DOHH2 (cell line): ENCODE measurements at regions not wholly inside any gene's neighbourhood (a gene's known extent, or its start where the extent isn't known, plus 50 kb on each side); places are given as distances from the start of the nearest gene placed in this dataset.

ENCODE experiments used
- H3F3A ChIP-seq: fragments of 200-600 bp; sonication (generic), shearing (Covaris generic); 2 replicates; pipeline ENCODE4 v1.6.0; 2016; ENCODE audit warnings: antibody characterized with exemption, mild to moderate bottlenecking; ENCODE audit not compliant: control insufficient read depth, insufficient read depth
- H3K27ac ChIP-seq: fragments of 200-600 bp; sonication (generic); 2 replicates; pipeline ENCODE4 v1.5.1; 2014; ENCODE audit warnings: low read depth, mild to moderate bottlenecking, low read length, moderate library complexity
- H3K27me3 ChIP-seq: fragments of 200-600 bp; sonication (generic); 2 replicates; pipeline ENCODE4 v1.6.1; 2014; ENCODE audit warnings: mild to moderate bottlenecking, low read length, mixed read lengths; ENCODE audit not compliant: control insufficient read depth
- H3K36me3 ChIP-seq: fragments of 200-600 bp; sonication (generic); 2 replicates; pipeline ENCODE4 v1.6.1; 2014; ENCODE audit warnings: mild to moderate bottlenecking, low read length, moderate library complexity, mixed read lengths; ENCODE audit not compliant: control insufficient read depth
- H3K4me1 ChIP-seq: fragments of 200-600 bp; sonication (generic); 2 replicates; pipeline ENCODE4 v1.6.1; 2014; ENCODE audit warnings: mild to moderate bottlenecking, low read length, mixed read lengths; ENCODE audit not compliant: control insufficient read depth
- H3K4me2 ChIP-seq: fragments of 200-600 bp; sonication (generic); 2 replicates; pipeline ENCODE4 v1.6.0; 2014; ENCODE audit warnings: mild to moderate bottlenecking, low read length, moderate library complexity
- H3K4me3 ChIP-seq: fragments of 200-600 bp; sonication (generic); 2 replicates; pipeline ENCODE4 v1.5.1; 2014; ENCODE audit warnings: mild to moderate bottlenecking, low read length, mixed read lengths
- H3K79me2 ChIP-seq: fragments of 200-600 bp; sonication (generic); 2 replicates; pipeline ENCODE4 v1.6.1; 2014; ENCODE audit warnings: mild to moderate bottlenecking, low read length, mixed read lengths; ENCODE audit not compliant: control insufficient read depth
- H3K9me2 ChIP-seq: fragments of 200-600 bp; sonication (generic); replicated peaks from 2 replicates; pipeline ENCODE4 v1.6.1; 2014; ENCODE audit warnings: mild to moderate bottlenecking, low read length, mixed read lengths; ENCODE audit not compliant: control insufficient read depth
- H3K9me3 ChIP-seq: fragments of 200-600 bp; sonication (generic); 2 replicates; pipeline ENCODE4 v1.6.1; 2014; ENCODE audit warnings: antibody characterized with exemption, low read length, mixed read lengths; ENCODE audit not compliant: control insufficient read depth, insufficient read depth
- H4K20me1 ChIP-seq: fragments of 200-600 bp; sonication (generic); 2 replicates; pipeline ENCODE4 v1.6.0; 2014; ENCODE audit warnings: low read depth, mild to moderate bottlenecking, antibody characterized with exemption, low read length, moderate library complexity; ENCODE audit not compliant: control insufficient read depth, insufficient read depth
- CTCF ChIP-seq: fragments of 200-600 bp; sonication (generic); IDR thresholded peaks from one replicate; pipeline ENCODE4 v1.5.1; 2014; ENCODE audit warnings: antibody characterized with exemption, mild to moderate bottlenecking, low read depth, low read length; ENCODE audit not compliant: poor library complexity, severe bottlenecking
- EZH2phosphoT487 ChIP-seq: fragments of 200-600 bp; sonication (generic); IDR thresholded peaks from 2 replicates; pipeline ENCODE4 v1.6.1; 2017; ENCODE audit warnings: borderline replicate concordance, mild to moderate bottlenecking, antibody characterized with exemption, low read length, moderate library complexity, mixed read lengths

GRCh38 chr16:50947826-50948225, 203.2 kb downstream of the SALL1 start:
- H4K20me1 ChIP-seq = no peaks in the 10 kb centered on the region
- H3K27ac ChIP-seq = no peak overlapping the region
- H3K36me3 ChIP-seq = no peaks in the 10 kb centered on the region
- H3K79me2 ChIP-seq = no peaks in the 10 kb centered on the region
- no peaks in the 10 kb centered on the region for H3K4me1 ChIP-seq
- TF ChIP-seq CTCF (no peak), EZH2phosphoT487 (no peak)
- H3K27me3 ChIP-seq = no peaks in the 10 kb centered on the region
- H3K9me2 ChIP-seq = no peaks in the 10 kb centered on the region
- H3F3A ChIP-seq = no peaks in the 10 kb centered on the region
- peaks cover 4% of the 10 kb centered on the region; the same call in 1 of the 2 replicates for H3K9me3 ChIP-seq
- H3K4me3 ChIP-seq = no peak overlapping the region
- H3K4me2 ChIP-seq = no peak overlapping the region

- Histone ChIP-seq H3K27ac (no peak overlapping the region), H3K9me2 (no peaks in the 10 kb centered on the region), H3K9me3 (peaks cover 4% of the 10 kb centered on the region; the same call in 1 of the 2 replicates), H3K4me2 (no peak overlapping the region), H3K4me3 (no peak overlapping the region), H3K79me2 (no peaks in the 10 kb centered on the region), H3K4me1 (no peaks in the 10 kb centered on the region), H3F3A (no peaks in the 10 kb centered on the region), H4K20me1 (no peaks in the 10 kb centered on the region), H3K36me3 (no peaks in the 10 kb centered on the region), H3K27me3 (no peaks in the 10 kb centered on the region)
- TF ChIP-seq CTCF = no peak
- no peak for TF ChIP-seq EZH2phosphoT487
Measured at GRCh38 chr16:50946606-50947005, 204.5 kb downstream of the SALL1 start.

- Histone ChIP-seq H3K4me2 (no peak overlapping the region), H3K79me2 (no peaks in the 10 kb centered on the region), H3F3A (no peaks in the 10 kb centered on the region), H4K20me1 (no peaks in the 10 kb centered on the region), H3K9me2 (no peaks in the 10 kb centered on the region), H3K4me3 (no peak overlapping the region), H3K27me3 (no peaks in the 10 kb centered on the region), H3K9me3 (peaks cover 4% of the 10 kb centered on the region; the same call in 1 of the 2 replicates), H3K4me1 (no peaks in the 10 kb centered on the region), H3K27ac (no peak overlapping the region), H3K36me3 (no peaks in the 10 kb centered on the region)
- no peak for TF ChIP-seq EZH2phosphoT487
- TF ChIP-seq CTCF = no peak
Measured at GRCh38 chr16:50946098-50946497, 204.2 kb downstream of the CYLD start.
